Epithelial cell of prostate (primary cell): ENCODE measurements at regions not wholly inside any gene's neighbourhood (a gene's known extent, or its start where the extent isn't known, plus 50 kb on each side); places are given as distances from the start of the nearest gene placed in this dataset.
"Not testable (repeated sequence)": the region's sequence is repeated elsewhere in the genome, so short reads cannot be mapped to it uniquely, and the experiment has no call there.

Experiments
- DNase-seq: peaks from one replicate; pipeline ENCODE4 v3.0.0-alpha.2; 2011; ENCODE audit warnings: low read depth, low spot score
- H3K27ac ChIP-seq: fragments of 450-650 bp; 2 replicates; pipeline ENCODE4 v1.5.1; 2017; ENCODE audit warnings: mild to moderate bottlenecking

GRCh38 chr2:131733530-131733929 is 205.8 kb downstream of the CCDC74A start:
- H3K27ac ChIP-seq, DNase-seq: not testable (repeated sequence)

GRCh38 chr2:131736406-131736805 is 208.7 kb downstream of the CCDC74A start:
- not testable (repeated sequence) for DNase-seq, H3K27ac ChIP-seq

GRCh38 chr2:131738533-131738932 is 210.8 kb downstream of the CCDC74A start:
- DNase-seq, H3K27ac ChIP-seq: not testable (repeated sequence)

- not testable (repeated sequence) for H3K27ac ChIP-seq, DNase-seq
These were observed 211.3 kb downstream of the CCDC74A start for GRCh38 chr2:131738996-131739434.

- H3K27ac ChIP-seq = no peak overlapping the region
- DNase-seq = no peak
These were observed 226.2 kb downstream of the CCDC74A start for GRCh38 chr2:131753640-131754561.

- DNase-seq = no peak
- H3K27ac ChIP-seq = no peak overlapping the region
These were observed 227.4 kb downstream of the CCDC74A start for GRCh38 chr2:131754929-131755720.

GRCh38 chr2:131756141-131756907 is 228.6 kb downstream of the CCDC74A start:
- H3K27ac ChIP-seq = no peak overlapping the region
- no peak for DNase-seq

- not testable (repeated sequence) for H3K27ac ChIP-seq, DNase-seq
These were observed 231.3 kb downstream of the CCDC74A start for GRCh38 chr2:131758941-131759340.

GRCh38 chr2:131774955-131775555 is 247.4 kb downstream of the CCDC74A start:
- DNase-seq, H3K27ac ChIP-seq: not testable (repeated sequence)

GRCh38 chr2:131775903-131776506 is 248.3 kb downstream of the CCDC74A start:
- DNase-seq, H3K27ac ChIP-seq: not testable (repeated sequence)

- not testable (repeated sequence) for H3K27ac ChIP-seq
These were observed 252.8 kb downstream of the CCDC74A start for GRCh38 chr2:131780446-131780845.

GRCh38 chr2:131801210-131801744 is 273.6 kb downstream of the CCDC74A start:
- no peak overlapping the region for H3K27ac ChIP-seq

More at GRCh38 chr2:131780446-131780845, 252.8 kb downstream of the CCDC74A start:
- DNase-seq = not testable (repeated sequence)

GRCh38 chr2:131801745-131802350 is 274.2 kb downstream of the CCDC74A start:
- not testable (repeated sequence) for H3K27ac ChIP-seq, DNase-seq

More at GRCh38 chr2:131801210-131801744, 273.6 kb downstream of the CCDC74A start:
- DNase-seq = no peak

- not testable (repeated sequence) for H3K27ac ChIP-seq, DNase-seq
These were observed 274.7 kb downstream of the CCDC74A start for GRCh38 chr2:131802351-131802836.

GRCh38 chr2:131803237-131803636 is 275.5 kb downstream of the CCDC74A start:
- DNase-seq, H3K27ac ChIP-seq: not testable (repeated sequence)

- DNase-seq, H3K27ac ChIP-seq: not testable (repeated sequence)
These were observed 284.9 kb downstream of the CCDC74A start for GRCh38 chr2:131812605-131813004.

- DNase-seq, H3K27ac ChIP-seq: not testable (repeated sequence)
These were observed 285.7 kb downstream of the CCDC74A start for GRCh38 chr2:131813378-131813777.

GRCh38 chr2:131818267-131818973 is 290.7 kb downstream of the CCDC74A start:
- H3K27ac ChIP-seq, DNase-seq: not testable (repeated sequence)
